ELR (cell line): ENCODE measurements at regions not wholly inside any gene's neighbourhood (a gene's known extent, or its start where the extent isn't known, plus 50 kb on each side); places are given as distances from the start of the nearest gene placed in this dataset.

Experiments
- DNase-seq: peaks from one replicate; pipeline ENCODE4 v3.0.0-alpha.2; 2015; ENCODE audit warnings: low read depth

DNA sequence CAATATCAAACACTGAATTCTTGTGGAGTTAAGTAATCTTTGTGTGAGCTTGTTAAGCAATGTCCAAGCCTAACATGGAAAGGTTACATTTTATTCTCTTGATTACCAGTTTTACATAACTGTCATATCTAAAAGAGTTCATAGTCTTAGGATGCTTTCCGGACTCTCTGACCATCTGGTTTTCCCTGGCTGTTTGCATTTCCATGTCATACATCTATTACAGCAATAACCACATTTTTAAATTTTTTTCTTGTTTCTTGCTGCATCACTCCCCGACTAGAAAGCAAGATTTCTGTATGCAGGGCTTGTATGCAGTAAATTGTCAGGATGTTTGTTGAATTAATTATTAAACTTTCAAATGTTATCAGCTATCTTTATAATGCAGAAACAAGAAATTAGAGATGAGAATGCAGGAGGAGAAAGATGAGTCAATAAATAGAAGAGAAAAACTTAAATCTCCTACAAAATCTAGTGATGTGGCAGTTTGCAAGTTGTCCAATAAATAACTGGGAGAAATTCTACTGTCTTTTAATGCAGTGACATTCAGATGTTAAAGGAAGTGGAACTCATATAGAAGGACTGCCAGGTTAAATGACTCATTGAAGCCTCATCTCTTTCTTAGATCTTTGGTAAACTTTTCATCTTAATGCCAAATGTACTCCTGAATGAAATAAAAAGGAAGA lies 179.6 kb upstream of the SGCD start:
- no peak for DNase-seq

DNA sequence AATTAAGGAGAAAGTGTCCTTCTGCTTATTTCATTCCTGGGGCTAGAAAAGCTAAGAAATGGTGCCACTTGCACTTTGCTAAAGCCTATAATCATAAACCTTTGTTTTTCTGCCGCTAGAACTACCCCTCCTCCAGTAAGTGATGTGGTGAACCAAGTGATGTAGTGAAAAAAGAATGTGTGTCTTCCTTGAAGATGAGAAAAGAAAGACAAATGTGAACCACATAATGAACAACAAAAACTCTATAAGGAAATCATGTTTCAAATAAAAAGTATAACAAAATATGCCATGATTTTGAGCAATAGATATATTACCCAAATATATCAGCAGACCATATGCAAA lies 179.0 kb upstream of the SGCD start:
- no peak for DNase-seq

- DNase-seq: no peak
Observed at GRCh38 chr5:156148301-156148700, 178.7 kb upstream of the SGCD start.

- DNase-seq: no peak
Observed at GRCh38 chr5:156149213-156149612, 177.8 kb upstream of the SGCD start.

DNA sequence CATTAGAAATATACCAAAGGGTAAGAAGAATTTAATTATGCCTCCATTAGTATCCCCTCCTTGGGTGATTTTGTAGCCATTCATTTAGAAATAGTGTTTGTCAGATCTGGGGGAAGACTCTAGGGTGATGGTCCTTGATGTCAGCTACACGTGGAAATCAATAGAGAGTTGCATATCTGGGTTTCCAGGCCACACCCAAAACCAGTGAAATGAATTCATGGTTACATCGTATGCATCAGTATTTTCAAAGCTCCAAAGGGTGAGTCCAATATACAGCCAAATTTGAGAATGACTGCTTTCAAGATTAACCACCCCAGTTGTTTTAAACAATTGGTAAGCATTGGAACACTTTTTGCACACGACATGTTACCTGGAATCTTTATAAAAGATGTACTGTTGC lies 173.4 kb upstream of the SGCD start:
- no peak for DNase-seq

GRCh38 chr5:156154757-156155156 lies 172.2 kb upstream of the SGCD start:
- no peak for DNase-seq

DNA sequence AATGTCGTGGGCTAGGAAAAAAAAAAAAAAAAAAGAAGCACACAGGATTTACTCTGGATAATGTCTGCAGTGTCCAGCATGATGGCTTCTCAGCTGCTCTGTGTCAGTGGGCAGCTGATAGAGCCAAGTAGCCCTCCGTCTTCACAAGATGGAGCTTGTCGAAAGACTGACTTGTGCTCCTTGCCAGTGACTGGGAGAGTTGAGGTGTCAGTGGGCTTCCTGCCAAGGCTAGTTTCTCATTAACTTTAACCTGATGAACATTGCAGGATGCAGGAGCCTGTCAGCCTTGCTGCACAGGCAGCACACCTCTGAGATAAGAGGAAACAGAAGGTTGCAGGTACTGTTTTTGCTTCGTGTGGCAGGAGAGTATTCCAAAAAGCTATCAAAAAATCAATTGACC lies 171.4 kb upstream of the SGCD start:
- no peak for DNase-seq

DNA sequence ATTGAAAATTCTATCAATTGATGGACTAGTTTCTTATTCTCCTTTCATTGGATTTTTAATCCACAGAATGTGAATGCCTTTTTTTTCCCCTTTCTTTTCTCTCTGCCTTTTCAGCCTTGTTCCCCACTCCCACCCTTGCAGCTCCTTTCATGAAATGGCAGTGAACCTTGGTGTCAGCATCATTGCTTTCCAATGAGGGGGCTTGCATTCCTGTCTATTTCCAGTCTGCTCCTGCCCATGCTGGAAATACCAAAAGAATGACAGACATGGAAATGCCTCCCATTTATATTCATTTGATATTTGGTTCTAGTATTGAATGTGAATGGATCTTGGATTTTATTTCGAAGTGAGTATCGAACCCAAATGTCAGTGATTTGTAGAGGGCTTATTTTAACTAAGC lies 162.7 kb upstream of the SGCD start:
- no peak for DNase-seq

- DNase-seq: no peak
Observed at GRCh38 chr5:156169495-156169894, 157.5 kb upstream of the SGCD start.

- DNase-seq: no peak
Observed at GRCh38 chr5:156170351-156170961, 156.5 kb upstream of the SGCD start.

- DNase-seq: no peak
Observed at GRCh38 chr5:156174225-156174624, 152.7 kb upstream of the SGCD start.

DNA sequence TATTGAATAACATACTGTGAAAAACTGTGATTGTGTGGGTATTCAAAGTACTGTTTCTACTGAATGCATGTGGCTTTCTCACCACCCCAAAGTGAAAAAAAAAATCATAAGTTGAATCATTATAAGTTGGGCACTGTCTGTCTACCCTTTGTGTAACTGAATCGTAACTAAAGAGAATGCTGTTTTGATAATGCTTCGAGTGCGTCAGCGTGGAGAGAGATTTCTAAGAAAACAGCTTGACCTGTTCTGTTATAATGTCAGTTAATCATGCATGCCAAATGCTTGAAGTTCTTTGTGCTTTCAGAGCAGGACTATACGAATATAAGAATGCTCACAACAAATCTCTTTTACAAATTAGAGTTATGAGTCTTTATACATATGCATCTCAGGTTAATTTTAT lies 148.8 kb upstream of the SGCD start:
- no peak for DNase-seq

- DNase-seq: no peak
Observed at GRCh38 chr5:156181656-156182055, 145.3 kb upstream of the SGCD start.

DNA sequence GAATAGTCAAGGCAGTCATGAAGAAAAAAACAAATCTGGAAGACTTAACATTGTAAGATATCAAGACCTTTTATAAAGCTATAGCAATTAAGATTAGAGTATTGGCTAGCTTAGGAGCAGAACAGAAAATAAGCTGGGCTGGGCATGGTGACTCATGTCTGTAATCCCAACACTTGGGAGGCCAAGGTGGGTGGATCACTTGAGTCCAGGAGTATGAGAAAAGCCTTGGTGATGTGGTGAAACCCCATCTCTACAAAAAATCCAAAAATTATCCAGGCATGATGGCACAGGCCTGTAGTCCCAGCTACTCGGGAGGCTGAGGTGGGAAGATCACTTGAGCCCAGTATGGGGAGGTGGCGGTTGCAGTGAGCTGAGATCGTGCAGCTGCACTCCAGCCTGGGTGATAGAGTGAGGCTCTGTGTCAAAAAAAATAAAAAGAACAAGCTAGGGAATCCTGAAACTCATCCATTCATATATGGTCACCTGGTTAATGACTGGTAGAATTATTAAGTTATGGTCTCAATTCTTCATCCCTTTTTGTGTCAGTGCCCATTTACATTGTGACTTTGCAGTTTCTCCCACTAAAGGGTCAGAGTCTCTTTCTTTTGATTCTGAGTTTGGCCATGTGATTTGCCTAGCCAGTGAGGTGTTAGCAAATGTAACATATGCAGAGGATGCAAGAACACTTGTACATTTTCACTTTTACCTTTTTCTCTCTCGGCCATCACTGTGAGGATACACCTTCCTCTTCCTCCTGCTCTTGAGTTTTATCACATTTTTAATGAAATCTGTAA lies 144.6 kb upstream of the SGCD start:
- no peak for DNase-seq

DNA sequence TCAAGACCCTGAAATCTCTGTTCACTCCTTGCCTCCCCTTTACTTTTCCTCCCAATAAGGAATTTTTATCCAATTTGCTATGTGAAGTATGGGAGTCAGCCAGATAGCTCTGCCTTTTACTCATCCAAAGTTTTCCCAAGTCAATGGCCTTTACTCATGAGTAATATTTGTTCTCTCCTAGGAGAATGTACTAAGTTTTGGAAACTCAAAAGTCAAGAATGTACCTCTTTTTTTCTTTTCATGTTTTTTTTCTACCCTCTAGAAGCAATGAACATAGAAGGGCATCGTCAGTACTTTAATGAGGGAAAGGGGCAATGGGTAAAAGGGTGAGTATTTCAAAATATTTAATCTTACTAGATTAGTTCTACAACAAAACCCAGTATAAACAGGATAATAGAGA lies 140.2 kb upstream of the SGCD start:
- no peak for DNase-seq

DNA sequence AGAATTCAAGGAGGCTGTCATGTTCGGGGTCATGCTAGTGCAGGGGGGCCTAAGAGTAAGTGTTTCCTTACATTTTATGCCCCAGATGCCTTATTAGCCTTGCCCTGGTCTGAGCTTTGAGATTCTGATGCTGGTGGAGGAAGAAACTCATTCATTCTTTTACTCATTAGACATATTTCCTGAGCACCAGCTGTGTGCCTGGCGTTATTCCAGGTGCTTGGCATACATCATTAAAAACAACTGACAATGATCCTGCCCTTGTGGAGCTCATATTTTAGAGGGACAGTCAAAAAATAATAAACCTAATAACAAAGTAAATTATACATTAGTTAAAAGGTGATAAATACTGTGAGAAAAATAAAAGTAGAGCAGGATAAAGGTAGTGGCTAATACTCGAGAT lies 138.9 kb upstream of the SGCD start:
- no peak for DNase-seq

DNA sequence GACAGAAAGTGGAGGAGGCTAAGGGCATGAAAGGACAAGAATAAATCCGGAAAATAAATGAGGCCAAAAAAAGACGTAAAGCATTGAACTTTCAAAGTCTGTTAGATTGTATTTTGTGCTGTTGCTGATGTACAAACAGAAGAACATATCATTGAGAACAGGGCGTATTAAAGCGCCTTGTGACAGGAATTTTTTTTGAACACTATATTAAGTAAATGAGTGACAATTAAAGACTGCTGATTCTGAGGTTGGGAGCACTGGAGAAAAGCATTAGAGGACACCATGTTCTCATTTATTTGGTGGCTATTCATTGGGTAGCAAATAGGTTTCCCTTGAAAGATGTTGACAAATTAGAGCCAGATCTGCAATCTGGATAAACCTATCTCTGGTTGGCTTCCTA lies 137.3 kb upstream of the SGCD start:
- DNase-seq: no peak

- no peak for DNase-seq
Observed at GRCh38 chr5:156191547-156191946, 135.4 kb upstream of the SGCD start.

- no peak for DNase-seq
Observed at GRCh38 chr5:156197042-156197635, 129.8 kb upstream of the SGCD start.

DNA sequence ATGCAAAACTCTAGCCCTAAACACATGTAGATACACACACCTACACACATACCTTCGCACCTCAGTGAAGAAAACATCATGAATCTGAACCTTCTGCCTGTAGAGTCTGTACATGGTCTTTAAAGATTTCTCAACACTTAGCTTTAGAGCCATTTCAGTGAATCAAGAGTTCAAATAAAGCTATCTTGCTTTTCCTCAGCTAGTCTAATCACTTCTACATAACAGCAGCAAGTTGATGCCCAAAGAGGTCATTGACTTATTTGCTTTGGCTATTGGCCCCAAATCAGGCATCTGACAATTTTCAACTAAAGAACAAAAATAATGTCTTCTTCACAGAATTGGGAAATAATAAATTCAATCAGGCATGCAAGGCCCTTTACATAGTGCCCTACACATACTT lies 127.9 kb upstream of the SGCD start:
- DNase-seq: no peak

DNA sequence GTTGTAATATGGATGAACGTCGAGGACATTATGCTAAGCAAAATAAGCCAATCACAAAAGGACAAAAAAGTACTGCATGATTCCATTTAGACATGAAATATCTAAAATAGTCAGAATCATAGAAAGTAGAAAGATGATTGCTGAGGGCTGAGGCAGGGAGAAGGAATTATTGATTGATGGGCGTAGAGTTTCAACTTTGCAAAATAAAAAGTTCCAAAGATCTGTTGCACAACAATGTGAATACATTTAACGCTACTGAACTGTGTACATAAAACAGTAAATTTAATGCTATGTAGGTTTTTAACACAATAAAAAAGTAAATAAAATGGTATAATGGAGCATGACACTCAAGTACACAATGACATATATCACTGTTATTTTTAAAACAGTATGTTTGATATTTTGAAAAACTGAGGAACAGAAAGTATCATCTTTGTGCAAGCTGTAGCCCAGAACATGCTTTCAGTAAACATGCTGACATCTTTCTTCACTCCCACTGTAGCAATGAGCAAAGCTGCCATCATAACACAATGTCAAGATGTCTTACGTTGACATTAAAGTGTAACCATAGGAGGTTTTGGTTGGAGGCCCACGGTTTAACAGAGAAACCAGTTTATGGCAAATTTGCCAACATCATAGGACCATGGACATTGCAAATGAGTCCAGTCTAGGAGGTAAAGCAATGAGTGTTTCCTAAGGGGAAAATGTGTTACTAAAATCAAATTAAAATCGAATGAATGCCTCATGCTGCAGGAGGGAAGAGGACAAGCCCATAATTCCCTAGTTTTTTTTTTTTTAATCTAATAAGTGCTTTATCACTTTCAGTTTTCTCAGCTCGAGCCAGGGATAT lies 125.8 kb upstream of the SGCD start:
- DNase-seq: no peak

DNA sequence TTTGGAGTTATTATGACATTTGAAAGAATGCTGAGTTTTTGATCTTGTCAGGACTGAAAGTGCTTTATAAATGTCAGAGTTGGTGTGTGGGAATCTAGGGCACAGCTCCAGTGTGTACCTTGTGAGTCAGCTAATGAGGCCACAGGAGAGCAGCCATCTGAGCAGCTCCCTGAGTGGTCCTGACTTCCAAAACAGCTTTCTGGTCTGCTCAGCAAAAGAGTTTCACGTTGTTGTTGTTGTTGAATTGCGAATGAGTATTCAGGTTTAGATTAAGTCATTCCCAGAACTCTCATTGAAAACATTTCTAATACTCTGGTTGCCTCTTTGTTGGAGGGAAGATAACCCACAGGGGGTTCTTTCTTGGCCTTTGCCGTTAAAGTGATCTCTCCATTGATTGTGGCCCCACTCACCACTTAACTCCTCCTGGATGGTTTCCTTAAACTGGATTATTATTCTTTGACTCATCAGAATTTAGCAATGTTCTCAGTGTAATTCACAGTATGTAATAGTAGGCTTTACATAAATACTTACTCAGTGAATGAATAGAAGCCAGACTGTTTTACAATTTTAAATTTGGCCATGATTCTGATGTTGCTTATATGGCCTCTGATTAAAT lies 125.1 kb upstream of the SGCD start:
- no peak for DNase-seq
